Bronchial epithelial cell (primary cell): ENCODE measurements at regions not wholly inside any gene's neighbourhood (a gene's known extent, or its start where the extent isn't known, plus 50 kb on each side); places are given as distances from the start of the nearest gene placed in this dataset.

Experiments used
- DNase-seq: peaks from one replicate; pipeline ENCODE4 v3.0.0-alpha.2; 2010; ENCODE audit warnings: low read depth
- FAIRE-seq: peaks from 2 replicates; lab custom pipeline; 2011; peaks lifted over from hg19 to GRCh38; lab: Jason Lieb, UNC
- H3K27me3 ChIP-seq: 2 replicates; pipeline ENCODE4 v1.5.1; 2011; ENCODE audit warnings: low read length; ENCODE audit not compliant: control insufficient read depth, insufficient read depth
- H3K36me3 ChIP-seq: 2 replicates; pipeline ENCODE4 v1.5.1; 2011; ENCODE audit warnings: low read length; ENCODE audit not compliant: control insufficient read depth, insufficient read depth
- H3K4me3 ChIP-seq: 2 replicates; pipeline ENCODE4 v1.5.1; 2011; ENCODE audit warnings: mild to moderate bottlenecking, low read depth, low read length, control low read depth
- CTCF ChIP-seq: IDR thresholded peaks from 2 replicates; pipeline ENCODE4 v1.5.1; 2011; ENCODE audit warnings: mild to moderate bottlenecking, moderate library complexity, low read length, control low read depth, inconsistent platforms; ENCODE audit not compliant: insufficient read depth, severe bottlenecking

DNA sequence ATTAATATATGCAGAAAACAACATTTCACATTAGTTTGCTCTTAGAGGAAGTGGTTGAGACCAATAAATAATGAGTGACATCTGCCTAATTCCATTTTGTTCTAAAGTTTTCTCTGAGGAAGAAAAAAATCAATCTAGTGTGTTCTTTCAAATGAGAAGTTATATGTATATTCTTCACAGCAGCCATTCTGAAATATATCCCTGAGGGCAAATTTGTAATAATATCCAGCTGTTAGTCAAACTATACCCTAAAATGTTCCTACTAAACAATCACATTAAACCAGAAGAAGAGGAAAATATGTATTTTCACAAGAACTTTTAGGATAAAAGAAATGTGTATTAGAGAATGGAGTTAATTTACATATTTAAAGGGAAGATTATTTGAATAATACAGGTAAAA, 375.1 kb upstream of the CDH19 start:
- DNase-seq: no peak
- Histone ChIP-seq H3K27me3 (no peaks in the 10 kb centered on the region), H3K4me3 (no peak overlapping the region), H3K36me3 (no peaks in the 10 kb centered on the region)
- no peak for TF ChIP-seq CTCF
- FAIRE-seq: no peak

- FAIRE-seq (no peak), DNase-seq (no peak)
- no peaks in the 10 kb centered on the region for H3K36me3 ChIP-seq
- H3K4me3 ChIP-seq: no peak overlapping the region
- TF ChIP-seq CTCF: no peak
- no peaks in the 10 kb centered on the region for H3K27me3 ChIP-seq
Observed at GRCh38 chr18:66972681-66973080, 368.8 kb upstream of the CDH19 start.

DNA sequence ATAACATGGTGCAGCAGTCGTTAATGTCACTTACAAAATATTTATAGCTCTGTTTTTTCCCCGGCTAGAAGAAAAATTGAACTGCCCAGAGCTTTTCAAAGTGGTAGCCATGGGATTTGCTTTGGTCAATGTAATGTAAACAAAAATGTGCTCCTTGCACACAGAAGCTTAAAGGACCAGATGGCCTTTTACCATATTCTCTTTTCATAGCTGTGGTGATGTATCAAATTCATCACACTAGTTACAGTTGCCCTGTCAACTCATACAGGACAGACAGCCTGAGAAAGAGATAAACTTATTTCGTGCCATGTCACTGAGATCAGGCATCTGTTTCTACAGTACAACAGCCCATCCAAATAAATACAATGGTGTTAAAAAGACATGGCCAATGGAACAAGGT, 368.1 kb upstream of the CDH19 start:
- Histone ChIP-seq H3K27me3 (no peaks in the 10 kb centered on the region), H3K36me3 (no peaks in the 10 kb centered on the region), H3K4me3 (no peak overlapping the region)
- FAIRE-seq (no peak), DNase-seq (no peak)
- no peak for TF ChIP-seq CTCF

GRCh38 chr18:66966171-66966570, 362.3 kb upstream of the CDH19 start:
- DNase-seq (no peak), FAIRE-seq (no peak)
- no peaks in the 10 kb centered on the region for H3K36me3 ChIP-seq
- no peak overlapping the region for H3K4me3 ChIP-seq
- TF ChIP-seq CTCF: no peak
- no peaks in the 10 kb centered on the region for H3K27me3 ChIP-seq

DNA sequence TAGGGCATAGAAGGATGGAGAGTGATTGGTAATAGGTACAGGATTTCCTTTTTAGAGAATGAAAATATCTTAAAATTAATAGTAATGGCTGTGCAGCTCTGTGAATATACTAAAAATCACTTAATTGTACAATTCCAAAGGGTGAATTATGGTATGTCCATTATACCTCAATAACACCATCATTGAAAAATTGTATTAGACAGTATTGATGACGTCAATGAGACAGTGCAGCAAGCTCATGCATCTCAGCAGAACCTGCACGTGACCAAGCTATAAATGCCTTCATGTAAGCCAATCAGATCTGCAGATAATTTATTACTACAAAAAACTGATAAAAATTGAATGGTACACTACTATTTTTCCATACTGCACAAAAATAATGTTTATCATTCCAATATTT, 354.4 kb upstream of the CDH19 start:
- Histone ChIP-seq H3K27me3 (no peaks in the 10 kb centered on the region), H3K36me3 (no peaks in the 10 kb centered on the region), H3K4me3 (no peak overlapping the region)
- DNase-seq (no peak), FAIRE-seq (no peak)
- TF ChIP-seq CTCF: no peak

DNA sequence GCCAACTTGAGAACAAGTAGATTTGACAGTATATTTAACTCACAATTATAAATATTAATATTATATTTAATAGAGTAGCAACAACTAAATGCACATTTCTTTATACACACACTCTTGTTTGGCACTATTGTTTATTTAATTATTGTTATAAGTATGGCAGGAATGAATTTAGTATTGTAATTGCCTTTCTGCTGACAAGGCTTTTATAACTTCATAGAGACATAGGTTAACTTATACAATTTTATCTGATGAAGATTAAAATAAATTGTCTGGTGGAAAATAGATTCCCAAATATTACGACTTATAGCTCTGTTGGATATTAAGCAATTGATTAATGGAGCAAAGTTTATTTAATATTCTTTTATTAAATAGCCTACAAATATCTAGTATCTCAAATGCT, 347.9 kb upstream of the CDH19 start:
- Histone ChIP-seq H3K36me3 (no peaks in the 10 kb centered on the region), H3K27me3 (no peaks in the 10 kb centered on the region), H3K4me3 (no peak overlapping the region)
- no peak for FAIRE-seq
- no peak for TF ChIP-seq CTCF
- no peak for DNase-seq
